ENCODE measurements at regions not wholly inside any gene's neighbourhood (a gene's known extent, or its start where the extent isn't known, plus 50 kb on each side); places are given as distances from the start of the nearest gene placed in this dataset.

DNA sequence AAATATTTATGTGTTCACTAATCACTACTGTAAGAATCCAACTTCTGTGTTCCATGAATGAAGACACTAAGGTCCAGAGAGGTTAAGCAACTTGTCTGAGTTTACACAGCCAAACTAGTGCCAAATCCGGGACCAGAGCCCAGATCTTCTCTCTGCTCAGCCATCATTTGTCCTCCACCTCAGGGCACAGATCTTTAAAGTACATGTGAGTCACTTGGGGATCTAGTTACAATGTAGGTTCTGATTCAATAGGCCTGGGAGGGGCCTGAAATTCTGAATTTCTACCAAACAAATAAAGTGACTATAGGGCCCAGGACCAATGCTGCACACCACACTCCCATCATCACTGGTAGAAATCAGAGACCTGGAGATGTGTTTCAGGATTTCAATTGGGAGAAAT is 162.9 kb downstream of the GXYLT1 start:
- no peak for TF ChIP-seq CTCF (IDR thresholded peaks at IDR 0.05)
- no peak for TF ChIP-seq POLR2A (IDR thresholded peaks at IDR 0.05)

Measured in uterus (tissue), 2 donors.